GM12801 (cell line): ENCODE measurements at regions not wholly inside any gene's neighbourhood (a gene's known extent, or its start where the extent isn't known, plus 50 kb on each side); places are given as distances from the start of the nearest gene placed in this dataset.

ENCODE experiments used
- TF ChIP-seq, protein P1 (sequence below): IDR thresholded peaks from one replicate; pipeline ENCODE4 v1.5.1; 2011; ENCODE audit warnings: control low read depth; ENCODE audit not compliant: insufficient read length; ENCODE audit errors: extremely low read depth

- TF ChIP-seq, protein P1, sequence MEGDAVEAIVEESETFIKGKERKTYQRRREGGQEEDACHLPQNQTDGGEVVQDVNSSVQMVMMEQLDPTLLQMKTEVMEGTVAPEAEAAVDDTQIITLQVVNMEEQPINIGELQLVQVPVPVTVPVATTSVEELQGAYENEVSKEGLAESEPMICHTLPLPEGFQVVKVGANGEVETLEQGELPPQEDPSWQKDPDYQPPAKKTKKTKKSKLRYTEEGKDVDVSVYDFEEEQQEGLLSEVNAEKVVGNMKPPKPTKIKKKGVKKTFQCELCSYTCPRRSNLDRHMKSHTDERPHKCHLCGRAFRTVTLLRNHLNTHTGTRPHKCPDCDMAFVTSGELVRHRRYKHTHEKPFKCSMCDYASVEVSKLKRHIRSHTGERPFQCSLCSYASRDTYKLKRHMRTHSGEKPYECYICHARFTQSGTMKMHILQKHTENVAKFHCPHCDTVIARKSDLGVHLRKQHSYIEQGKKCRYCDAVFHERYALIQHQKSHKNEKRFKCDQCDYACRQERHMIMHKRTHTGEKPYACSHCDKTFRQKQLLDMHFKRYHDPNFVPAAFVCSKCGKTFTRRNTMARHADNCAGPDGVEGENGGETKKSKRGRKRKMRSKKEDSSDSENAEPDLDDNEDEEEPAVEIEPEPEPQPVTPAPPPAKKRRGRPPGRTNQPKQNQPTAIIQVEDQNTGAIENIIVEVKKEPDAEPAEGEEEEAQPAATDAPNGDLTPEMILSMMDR: no peak
These were observed 123.6 kb upstream of the KAZN start for GRCh38 chr1:14474856-14475255.

DNA sequence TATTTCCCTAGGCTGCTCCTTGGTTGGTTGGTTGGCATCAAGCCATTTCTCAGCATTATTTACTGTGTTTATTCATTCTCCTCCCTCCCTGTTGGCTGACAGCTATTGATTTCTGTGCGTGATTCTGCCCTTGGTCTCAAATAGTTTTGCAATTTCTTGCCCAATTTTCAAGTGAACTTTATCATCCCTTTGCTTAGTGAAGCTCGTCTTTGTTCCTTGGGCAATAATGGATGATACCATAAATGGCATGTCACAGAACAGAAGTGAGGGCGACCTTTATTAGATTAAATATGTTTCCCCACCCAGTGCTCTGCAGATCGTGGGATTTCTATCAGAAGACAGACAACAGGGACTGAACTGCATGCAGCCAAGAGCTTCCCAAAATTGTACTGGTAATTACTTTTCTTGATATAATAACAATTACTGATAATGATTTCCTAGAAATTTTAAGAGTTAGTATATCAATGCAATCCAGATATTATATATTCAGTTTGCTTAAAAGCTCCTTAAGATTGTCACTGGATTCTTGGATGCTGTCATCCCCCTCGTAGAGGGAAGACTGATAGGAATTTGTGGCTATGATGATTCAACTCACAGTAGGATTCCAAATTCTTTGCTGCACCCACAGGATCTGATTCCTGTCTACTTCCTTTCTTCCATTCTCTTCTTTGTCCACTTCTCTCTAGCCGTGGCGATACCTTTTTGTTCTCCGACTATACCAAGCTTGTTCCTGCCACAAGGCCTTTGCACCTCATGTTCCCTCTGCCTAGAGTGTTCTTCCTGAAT, 122.1 kb upstream of the KAZN start:
- TF ChIP-seq, protein P1: no peak

DNA sequence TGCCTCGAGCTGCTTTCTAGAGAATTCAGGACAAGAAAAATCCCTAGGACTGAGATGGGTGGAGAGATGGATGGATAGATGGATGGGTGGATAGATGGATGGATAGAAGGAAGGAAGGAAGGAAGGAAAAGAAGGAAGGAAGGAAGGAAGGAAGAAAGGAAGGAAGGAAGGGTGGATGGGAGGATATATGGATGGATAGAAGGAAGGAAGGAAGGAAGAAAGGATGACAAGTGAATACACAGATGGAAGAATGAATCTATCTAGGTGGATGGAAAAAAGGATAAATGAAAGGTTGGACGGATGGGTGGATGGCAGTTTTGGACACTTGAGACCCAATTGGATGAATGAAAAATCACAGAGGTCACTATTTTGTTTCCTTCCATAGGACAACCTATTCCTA, 120.4 kb upstream of the KAZN start:
- TF ChIP-seq, protein P1: no peak

DNA sequence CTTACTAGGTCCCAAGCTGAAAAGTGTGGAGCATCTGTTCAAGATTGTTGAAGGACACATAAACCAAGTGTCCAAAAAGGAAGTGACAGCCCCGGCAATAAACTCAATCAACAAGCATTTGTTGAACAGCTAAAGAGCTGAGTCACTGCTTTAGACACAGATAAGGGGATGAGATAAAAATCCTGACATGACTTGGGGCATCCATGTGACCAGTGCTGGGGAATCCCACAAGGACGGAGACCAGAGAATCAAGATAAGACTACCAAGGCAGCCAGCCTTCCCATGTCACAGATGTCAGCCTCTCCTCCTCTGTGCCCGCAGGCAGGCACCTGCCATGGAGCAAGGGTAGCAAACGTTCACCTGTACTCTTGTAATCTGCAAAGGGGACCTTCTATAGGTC, 118.6 kb upstream of the KAZN start:
- TF ChIP-seq, protein P1: no peak

DNA sequence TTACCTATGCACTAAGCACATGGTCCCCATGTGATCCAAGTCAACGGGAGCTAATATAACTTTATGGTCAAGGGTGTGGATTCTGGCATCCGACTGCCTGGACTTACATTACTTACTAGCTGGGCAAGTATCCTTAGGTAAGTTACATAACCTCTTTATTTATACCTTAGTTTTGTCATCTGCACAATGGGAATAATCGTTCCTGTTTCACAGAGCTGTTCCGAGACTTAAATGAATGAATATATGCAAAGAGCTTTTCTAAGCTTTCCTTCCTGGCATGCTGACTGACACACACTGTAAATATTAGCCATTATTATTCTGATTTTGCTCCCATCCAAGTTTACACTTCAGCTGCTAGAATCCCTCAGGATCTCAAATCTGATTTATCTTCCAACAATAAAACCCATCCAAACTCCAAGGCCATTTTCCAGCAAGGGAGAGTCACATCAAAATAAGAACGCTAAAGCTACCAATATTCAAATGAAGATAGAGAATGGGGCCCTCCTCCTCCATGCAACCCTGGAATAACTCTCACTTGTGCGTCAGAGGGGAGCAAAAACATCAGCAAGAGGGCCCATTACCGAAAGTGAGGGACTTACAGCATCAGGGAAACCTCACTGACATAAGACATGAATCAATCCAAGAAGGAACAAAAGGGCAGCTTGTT, 115.6 kb upstream of the KAZN start:
- TF ChIP-seq, protein P1: no peak

DNA sequence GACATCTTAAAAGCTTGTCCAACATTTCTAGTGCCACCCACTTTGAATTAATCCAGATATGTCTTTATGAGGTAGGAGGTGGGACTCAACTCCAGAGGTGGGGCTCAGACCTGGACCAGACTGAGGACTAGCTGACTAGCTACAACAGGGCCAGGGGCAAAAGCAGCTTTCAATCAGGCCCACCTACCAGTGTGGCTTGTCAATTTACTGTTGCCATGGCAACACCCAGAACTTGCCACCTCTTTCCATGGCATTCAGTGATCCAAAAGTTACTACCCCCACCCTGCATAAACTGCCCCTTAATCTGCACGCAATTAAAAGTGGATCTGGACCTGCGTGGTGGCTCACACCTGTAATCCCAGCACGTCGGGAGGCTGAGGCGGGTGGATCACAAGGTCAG, 113.2 kb upstream of the KAZN start:
- TF ChIP-seq, protein P1: no peak

DNA sequence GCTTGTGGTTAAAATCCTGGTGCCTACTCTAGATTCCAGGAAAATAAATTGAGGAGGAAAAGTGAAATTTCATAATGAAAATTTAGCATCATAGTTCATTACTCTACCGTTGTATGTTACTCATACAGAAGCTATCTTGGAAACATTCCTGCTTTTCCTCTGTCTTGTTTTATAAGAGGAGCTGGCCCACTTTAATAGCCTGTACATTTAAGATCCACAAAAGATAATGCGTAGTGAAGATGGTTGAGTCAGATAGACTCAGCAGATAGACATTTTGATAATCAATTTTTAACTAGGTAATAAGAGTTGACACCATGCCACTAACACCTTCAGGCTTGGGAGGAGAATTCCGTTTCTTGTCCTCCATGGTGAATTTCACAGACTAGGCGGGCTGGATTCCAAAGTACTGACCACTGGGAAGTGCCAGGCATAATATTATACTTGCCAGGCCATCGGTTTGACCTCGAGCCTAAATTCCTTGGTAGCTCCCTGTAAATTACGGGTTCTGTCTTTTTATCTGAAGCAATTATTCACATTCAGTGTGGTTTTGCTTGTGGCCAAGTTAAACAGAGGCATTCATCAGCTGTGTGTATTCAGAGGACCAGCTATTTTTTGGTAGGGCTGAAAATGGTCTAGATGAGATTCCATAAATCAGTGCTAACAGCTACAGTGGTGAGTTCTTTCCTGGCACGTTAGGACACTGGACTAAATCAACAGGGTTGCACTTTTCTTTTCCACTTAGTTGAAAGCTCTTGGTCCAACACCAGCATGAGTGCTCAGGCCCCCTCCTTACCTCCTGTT, 111.9 kb upstream of the KAZN start:
- TF ChIP-seq, protein P1: no peak
